HG02759 (cell line): ENCODE measurements at regions not wholly inside any gene's neighbourhood (a gene's known extent, or its start where the extent isn't known, plus 50 kb on each side); places are given as distances from the start of the nearest gene placed in this dataset.
"Not testable (repeated sequence)": the region's sequence is repeated elsewhere in the genome, so short reads cannot be mapped to it uniquely, and the experiment has no call there.

Experiments used
- ATAC-seq: cut with Tn5 transposase; IDR thresholded peaks from one replicate; pipeline ENCODE4 v1.9.1; 2021; ENCODE audit warnings: mild to moderate bottlenecking, moderate library complexity; ENCODE audit not compliant: unreplicated experiment

DNA sequence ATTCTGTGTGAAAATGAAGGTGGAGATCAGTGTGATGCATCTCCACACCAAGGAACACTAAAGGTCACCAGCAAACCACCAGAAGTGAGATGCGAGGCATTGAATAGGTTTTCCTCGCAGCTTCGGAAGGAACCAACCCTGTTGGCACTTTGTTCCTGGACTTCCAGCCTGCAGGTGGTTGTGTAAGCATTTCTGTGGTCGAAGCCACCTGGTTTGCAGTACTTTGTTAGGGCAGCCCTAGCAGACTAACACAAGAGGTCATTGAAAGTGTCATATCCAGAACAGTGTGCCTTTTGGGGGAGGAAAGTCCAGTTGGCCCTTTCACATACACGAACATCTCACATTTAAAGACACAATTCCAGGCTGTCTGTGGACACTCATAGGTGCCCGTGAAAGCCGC lies 237.2 kb upstream of the PLGLB1 start:
- ATAC-seq, result not testable (repeated sequence)

DNA sequence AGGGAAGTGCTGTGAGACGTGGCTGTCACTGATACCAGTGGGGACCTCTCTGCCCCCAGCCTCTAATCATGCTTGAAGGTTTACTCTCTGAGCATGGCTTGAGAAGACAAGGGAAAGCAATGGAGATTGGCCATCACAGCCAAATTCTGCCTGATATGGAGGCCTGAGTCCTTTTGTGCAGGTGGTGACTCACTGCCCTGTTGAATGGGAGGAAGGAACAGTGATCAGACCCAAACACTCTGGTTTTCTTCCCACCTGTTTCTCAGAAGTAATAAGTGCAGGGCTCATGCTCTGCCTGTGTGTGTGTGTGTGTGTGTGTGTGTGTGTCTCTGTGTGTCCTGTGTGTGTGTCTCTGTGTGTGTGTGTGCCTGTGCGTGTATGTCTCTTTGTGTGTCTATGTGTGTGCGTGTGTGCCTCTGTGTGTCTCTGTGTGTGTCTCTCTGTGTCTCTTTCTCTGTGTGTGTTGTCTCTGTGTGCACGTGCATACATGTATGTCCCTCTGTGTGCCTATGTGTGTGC lies 240.6 kb upstream of the PLGLB1 start:
- not testable (repeated sequence) for ATAC-seq

DNA sequence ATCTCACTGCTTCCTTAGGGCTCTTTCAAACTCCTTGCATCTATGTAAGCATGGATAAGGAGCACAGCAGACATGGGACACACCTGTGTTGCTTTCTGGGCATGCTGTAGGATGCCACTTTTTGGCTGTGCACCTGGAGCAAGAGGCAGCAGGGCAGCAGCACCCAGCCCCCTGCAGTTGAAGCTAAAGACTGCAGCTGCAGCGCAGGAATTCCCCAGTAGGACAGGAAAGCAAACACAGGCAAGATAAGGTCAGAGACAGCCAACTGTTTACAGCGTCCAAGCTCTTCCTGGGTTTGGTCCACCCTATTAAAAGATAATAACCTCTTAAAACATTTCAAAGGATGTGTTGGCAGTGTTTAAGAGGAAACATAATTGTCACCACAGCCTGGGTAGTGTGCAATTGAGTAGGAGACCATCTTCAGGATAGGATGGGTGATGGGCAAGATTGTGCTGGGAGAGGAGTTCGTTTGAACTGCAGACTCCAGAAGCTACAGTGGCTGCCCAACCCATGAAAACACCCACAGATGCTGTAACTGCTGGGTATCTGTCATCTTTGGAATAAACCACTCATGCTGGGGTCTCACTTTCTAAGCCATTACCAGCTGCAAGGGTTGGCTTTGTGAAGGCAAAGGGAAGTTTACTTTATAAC lies 242.3 kb upstream of the PLGLB1 start:
- ATAC-seq, result not testable (repeated sequence)

DNA sequence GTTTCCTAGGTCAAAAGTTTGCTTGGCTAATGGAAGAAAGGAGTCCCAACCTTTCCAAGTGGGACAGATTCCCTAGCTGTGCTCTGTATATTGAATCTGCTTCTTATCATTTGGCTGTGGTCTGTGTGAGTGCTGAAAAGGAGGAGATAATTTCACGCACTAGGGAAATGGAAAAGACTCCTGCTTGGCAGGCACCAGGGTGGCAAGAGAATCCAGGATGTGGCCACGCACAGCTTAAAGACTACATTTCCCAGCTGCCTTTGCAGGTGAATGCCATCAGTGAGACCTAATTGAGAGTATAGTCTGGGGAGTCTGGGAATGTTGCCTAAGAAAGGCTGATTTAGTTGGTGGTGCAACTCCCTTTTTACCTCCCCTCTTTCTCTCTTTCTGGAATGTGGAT lies 253.5 kb upstream of the PLGLB1 start:
- ATAC-seq, result not testable (repeated sequence)

DNA sequence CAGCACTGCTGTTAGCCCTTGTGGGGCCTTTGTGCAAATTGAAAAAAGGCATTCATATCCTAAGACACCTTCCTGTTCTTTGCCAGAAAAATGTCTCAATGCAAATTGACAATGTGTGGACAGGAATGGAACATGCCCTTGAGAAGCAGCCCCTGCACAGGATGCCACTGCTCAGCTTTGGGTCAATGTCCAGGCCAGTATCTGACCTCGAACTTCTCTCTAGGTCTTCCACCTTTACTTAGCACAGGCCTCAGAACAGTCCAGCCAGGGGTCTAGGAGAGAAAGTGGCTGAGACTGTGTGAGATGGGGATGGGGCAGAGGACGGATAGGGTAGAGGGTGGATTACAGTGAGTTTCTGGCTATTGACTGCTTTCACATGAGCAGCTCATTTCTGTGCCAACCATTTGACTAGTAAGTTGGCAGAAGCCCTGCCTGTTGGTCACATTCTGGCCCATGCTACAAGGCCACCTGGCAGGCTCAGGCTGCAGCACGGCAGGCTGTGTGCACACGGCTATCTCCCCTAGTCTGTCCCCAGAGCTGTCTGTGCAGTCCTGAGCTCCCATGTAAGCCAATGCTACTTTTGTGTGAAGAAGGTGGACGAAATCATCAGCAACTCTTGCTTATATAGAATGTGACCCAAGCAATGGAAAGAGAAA lies 254.5 kb upstream of the PLGLB1 start:
- ATAC-seq, result not testable (repeated sequence)

DNA sequence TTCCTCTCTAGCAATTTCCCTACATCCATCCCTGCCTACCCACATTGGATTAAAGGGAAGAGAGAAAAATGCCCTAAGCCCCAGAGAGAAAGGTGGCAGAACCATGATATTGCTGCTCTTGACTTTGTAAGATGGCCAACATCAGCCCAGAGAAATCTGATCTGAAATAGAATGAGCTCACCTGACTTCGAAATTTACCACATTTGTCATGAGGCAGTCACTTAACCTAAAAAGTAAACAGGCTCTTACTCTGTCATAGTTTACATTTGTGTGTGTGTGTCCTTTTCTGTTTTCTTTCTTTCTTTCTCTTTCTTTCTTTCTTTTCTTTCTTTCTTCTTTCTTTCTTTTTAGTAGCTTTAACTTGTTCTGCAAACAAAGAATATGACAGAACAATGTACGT lies 255.0 kb upstream of the PLGLB1 start:
- not testable (repeated sequence) for ATAC-seq

DNA sequence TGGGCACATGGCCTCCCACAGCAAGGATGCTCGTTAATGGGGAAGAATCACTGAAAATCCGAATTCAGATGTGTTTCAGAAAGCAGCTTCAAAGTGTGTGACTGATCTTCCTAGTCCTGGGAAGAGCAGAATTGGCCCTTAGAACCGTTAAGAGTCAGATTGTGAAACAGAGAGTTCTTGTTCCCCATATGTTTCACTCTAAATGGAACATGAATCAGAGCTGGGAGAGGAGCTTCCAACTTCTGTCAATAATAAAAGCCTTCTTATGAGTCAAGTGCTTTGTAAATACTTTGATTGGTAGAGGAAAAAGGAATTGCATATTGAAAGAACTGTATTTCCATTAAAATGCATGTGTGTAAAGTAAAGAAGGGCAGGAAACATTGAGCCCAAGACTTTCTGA lies 256.1 kb upstream of the PLGLB1 start:
- ATAC-seq, result not testable (repeated sequence)

DNA sequence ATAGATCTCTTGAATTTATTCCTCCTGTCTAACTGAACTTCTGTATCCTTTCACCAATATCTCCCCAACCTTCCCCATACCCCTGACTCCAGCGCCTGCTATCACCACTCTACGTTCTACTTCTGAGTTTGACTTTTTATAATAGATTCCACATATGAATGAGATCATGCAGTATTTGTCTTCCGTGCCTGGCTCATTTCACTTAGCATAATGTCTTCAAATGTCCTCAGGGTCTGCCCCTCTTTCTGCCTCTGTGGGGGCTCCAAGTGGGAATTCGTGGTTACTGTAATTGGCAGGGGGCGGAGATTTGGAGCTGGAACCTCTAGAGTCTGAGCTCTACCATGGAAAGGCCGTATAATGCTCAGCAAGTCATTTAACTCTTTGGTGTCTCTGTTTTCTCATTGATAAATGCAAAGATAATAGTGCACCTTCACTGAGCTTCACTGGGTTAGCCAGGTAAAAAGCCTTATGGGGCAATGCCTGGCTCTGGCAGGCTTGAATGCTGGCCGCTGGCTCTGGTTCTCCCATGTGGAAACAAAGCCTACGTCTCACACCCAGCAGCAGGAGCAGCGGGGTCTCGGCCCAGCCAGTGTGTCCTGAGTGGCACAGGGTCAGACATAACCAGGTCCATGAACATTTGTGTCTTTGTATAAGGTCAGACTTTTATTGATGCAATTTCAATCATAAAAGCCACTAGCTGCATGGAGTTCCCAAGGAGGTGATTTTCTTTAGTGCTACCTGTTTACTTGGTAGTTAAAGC lies 259.1 kb upstream of the PLGLB1 start:
- ATAC-seq, result not testable (repeated sequence)

DNA sequence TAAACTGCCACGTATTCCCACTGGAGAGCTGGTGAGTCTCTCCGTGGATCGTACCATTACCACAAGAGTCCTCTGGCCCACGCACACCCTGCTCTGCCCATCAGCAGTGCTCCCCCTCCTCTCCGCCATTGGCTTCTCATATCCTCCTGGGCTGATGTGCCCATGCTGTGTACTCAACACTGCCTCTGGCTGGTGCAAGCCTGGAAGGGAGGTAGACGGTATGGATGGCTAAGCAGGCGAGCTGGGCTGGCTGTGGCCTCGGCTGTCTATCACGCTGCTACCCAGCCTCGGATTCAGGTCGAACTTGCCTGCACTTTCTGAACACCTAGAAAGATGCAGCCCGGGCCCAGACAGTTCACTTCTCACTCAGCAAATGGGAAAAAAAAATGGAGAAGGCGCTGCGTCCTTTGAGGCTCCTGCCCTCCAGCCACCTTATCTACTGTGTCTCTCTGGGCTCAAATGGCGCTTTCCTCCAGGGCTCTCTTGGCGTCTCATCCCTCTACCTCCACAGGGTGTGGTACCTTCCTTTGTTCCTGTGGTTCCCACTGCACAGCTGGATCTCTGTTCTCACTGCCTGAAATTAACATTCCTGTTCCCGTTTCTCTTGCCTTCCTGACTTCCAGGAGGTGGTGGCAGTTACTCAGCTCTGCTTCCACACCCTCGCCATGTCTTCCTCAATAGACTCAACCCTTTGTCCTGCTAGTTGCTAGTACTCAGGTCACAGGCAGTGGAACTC lies 262.3 kb upstream of the PLGLB1 start:
- not testable (repeated sequence) for ATAC-seq

DNA sequence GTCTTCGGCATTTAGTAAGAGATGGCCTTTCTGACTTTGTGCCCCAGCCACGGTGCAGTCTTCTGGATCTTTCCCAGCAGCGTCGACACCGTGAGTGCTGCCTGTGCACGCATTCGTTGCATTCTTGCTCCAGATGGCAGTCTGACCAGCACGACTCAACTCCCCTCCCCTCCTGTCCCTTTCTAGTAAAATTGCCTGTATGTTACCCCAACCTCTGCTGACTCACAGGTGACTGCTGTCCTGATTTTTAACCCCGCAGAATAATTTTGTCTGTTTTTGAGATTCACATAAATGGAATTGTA lies 262.8 kb upstream of the PLGLB1 start:
- not testable (repeated sequence) for ATAC-seq

DNA sequence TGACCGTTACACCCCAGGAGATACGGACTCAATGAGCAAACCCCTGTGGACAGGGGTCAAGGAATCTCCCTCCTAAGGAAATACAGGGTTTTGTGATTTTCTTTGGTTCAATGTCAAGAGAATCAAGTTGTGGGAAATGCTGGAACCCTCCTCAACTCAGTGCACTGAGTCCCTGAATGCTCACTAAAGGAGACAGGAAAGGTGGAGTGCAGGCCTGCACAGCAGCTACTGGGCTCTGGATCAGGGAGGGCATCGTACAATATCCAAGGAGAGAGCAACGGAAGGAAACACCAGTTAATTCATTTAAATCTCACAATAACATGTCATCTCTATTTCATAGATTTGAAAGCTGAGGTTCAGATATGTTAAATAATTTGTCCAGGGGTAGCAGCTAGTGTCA lies 263.5 kb upstream of the PLGLB1 start:
- ATAC-seq, result not testable (repeated sequence)

DNA sequence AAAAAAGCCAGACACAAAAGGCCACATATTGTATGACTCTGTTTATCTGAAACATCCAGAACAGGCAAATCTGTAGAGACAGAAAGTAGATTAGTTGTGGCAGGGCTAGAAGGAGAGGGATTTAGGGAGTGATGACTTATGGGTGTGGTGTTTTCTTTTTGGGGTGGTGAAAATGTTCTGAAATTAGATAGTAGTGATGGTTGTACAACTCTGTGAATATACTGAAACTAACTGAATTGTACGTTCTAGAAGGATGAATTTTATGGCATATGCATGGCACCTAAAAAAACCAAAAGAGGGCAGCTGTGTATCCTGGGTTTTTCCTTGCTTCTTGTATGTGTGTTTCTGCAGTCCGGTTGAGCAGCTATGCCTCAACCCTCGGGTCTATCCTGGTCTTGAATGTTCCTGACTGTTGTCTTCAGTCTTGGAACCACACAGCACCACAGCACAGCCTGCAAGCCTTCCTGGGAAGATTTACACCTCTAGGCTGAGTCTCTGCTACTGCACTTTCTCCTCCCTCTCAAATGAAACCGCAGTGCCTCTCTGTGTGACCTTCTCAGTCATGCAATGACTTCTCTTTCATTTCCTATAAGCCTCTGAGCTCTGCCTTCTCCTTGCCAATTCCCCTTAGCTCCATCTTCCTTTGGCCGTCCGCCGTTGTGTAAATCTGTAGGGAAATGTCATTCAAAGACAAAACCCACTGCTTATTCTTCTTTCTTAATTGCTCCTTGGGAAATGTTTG lies 269.1 kb upstream of the PLGLB1 start:
- ATAC-seq, result peak; percentile 72

DNA sequence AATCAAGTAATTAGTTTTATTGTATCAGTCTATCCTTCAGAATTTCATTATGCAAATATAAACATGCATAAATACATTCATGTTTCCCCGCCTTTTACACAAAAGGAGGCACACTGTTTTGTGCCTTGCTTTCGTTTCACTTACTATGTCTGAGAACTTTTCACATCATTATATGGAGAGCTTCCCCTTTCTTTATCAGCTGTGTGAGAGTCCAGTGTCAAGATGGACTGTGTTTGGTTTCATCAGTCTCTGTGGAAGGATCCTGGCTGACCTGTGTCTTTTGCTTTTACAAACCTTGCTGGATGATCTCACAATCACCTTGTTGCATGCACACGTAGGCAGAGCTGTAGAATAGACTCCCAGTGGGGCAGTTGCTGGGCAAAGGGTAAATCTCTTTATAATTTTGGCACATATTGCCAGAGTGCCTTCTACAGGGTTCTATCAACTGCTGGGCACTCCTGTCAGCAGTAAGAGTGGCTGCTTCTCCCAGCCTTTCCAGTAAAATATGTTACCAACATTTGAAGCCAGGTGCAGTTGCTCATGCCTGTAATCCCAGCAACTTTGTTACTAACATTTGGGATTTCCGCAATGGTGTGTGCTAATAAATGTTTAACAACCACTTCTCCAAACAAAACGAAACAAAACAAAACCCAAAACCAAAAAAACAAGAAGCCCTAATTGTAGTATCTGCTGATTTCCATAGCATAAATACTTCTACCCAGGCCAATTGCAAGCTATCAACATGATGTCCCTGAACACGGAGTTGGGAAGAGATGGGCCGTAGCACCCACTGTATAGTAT lies 270.0 kb upstream of the PLGLB1 start:
- peak; percentile 21 for ATAC-seq

DNA sequence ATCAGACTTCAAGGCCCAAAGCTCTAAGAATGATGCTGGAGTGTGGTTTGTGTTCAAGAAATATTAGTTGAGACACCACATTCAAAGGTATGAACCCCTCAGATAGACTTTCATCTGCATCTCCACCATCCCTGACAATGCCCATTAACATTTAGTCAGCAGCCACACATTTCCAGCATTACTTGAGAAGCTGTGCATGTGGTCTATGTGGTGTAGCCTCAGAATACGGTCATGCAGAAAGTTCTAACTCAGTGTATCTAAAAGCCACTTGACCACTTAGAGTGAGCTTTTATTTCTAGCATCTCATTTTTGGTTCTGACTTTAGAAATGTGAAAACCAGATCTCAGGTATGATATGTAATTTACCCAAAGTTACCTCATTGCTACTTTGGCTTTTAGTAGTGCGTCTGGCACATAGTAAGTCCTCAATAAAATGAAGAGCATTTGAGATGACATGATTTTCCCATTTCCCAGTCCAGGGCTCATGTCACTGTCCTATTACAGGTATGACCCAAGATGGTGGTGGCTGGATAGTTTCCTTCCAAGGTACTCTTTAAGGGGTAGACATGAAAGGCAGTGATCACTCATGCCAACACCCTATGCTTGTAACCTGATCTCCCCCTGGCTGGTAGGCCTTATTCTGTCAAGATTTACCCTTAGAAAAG lies 272.4 kb upstream of the PLGLB1 start:
- ATAC-seq, result not testable (repeated sequence)

DNA sequence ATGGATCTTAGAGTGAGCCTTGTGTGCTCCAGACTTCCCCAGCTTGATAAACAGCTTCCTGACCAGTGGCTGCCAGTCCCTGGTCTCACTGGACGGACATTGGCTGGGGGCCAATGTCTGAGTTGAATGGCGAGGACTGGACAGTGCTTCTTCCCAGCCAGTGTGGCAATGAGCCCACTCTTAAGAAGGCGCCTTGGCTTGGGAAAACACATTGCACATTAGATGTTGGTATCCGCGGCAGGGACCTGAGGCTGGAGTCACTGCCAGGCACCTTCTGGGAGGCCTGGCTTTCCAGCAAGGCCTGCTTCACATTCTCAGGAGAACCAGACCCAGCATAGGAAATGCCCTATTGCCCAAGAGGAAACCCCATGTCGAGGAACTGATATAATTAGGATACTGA lies 273.5 kb upstream of the PLGLB1 start:
- ATAC-seq, result not testable (repeated sequence)

DNA sequence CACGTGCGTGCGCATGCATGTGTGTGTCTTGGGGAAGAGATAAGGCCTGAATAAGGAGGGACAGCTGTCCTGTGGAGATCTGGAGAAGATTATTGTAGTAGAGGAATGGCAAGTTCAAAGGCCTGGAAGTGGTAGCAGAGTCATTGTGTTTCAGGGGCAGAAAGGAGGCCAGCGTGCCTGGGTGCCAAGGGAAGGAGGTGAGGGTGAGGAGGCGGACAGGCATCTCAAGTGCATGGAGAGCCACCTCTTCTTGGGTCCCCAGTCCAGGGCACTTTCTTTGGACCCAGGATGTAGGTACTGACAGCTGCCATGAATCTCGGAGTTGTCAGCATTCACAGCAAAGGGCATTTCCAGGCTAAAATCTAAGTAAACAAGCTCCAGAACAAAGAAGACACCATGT lies 279.7 kb upstream of the PLGLB1 start:
- ATAC-seq, result not testable (repeated sequence)

DNA sequence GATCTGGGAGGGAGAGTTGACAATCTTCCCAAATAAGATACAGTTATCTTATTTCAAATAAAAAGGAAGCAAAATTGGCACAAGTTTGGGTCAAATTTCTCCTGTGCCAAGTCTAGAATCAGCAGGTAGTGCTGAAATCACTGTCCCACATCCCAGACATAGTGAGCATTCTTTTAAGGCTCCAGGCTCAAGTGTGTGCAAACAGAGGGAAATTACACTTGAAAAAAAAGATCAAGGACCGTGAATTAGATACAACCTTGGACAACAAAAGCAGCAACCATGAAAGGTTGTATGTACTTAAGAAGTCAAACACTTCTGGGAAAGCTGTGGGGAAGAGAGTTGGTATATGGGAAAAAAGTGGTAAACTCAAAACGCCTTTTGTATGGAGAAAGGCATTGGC lies 280.2 kb upstream of the PLGLB1 start:
- not testable (repeated sequence) for ATAC-seq

DNA sequence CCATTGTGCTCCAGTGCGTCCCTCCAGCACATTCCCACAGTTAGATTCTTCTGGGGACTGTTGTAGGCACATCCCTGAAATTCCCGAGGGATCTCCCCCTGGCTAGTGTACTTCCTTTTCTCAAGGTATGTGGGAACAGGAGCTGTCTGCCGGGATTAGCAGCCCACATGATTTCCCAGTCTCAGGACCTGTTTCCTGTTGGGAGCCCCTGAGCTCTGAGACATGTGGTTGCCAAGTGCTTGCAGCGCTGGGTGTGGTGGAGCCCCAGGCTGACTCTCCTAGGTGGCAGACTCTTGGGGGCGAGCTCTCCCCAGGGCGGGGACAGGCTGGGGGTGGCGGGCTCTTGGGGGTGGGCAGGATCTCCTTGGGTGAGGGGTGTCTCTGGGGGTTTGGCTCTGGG lies 287.0 kb upstream of the PLGLB1 start:
- not testable (repeated sequence) for ATAC-seq

DNA sequence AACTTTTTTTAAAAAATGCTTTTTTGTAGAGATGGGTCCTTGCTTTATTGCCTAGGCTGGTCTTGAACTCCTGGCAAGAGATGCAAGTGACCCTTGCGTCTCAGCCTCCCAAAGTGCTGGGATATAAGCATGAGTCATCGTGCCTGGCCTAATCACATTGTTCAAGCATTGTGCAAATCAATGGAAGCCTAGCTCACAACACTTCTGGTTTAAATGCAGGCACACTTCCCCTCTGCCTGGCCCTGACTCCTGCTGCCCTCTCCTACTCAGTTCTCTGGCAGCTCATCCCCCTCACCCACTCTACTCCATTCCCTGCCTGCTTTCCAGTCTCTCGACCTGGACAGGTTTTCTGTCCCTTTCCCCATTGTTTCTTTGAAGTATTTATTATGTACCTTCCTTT lies 288.1 kb upstream of the PLGLB1 start:
- not testable (repeated sequence) for ATAC-seq
